ENCODE measurements at regions not wholly inside any gene's neighbourhood (a gene's known extent, or its start where the extent isn't known, plus 50 kb on each side); places are given as distances from the start of the nearest gene placed in this dataset.
"Not testable (repeated sequence)": the region's sequence is repeated elsewhere in the genome, so short reads cannot be mapped to it uniquely, and the experiment has no call there.

DNA sequence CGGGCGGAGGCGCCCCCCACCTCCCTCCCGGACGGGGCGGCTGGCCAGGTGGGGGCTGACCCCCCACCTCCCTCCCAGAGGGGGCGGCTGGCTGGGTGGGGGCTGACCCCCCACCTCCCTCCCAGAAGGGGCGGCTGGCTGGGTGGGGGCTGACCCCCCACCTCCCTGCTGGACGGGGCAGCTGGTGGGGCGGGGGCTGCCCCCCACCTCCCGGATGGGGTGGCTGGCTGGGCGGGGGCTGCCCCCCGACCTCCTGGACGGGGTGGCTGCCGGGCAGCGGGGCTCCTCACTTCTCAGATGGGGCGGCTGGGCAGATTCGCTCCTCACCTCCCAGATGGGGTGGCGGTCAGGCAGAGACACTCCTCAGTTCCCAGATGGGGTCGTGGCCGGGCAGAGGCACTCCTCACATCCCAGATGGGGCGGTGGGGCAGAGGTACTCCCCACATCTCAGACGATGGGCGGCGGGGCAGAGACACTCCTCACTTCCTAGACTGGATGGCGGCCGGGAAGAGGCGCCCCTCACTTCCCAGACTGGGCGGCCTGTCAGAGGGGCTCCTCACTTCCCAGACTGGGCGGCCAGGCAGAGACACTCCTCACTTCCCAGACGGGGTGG, 178.1 kb upstream of the CLINT1 start:
- not testable (repeated sequence) for H3K36me3 Mint-ChIP-seq

DNA sequence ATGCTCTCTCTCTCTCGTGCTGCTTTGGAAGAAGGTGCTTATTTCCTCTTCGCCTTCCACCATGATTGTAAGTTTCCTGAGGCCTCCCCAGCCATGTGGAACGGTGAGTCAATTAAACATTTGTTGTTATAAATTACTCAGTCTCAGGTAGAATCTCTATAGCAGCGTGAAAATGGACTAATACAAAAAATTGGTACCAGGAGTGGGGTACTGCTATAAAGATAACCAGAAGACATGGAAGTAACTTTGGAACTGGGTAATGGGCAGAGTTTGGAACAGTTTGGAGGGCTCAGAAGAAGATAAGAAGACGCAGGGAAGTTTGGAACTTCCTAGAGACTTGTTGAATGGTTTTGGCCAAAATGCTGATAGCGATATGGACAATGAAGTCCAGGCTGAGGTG, 175.6 kb upstream of the CLINT1 start:
- not testable (repeated sequence) for H3K36me3 Mint-ChIP-seq; H3K4me3 Mint-ChIP-seq; H3K9me3 ChIP-seq (ENCODE audit: control insufficient read depth in 2 of 2, low read length in 2 of 2); H3K36me3 ChIP-seq (ENCODE audit: control insufficient read depth, insufficient read depth, low read length); DNase-seq; ATAC-seq (ENCODE audit: low read depth in 2 of 2); H3K27ac ChIP-seq (ENCODE audit: insufficient read depth, low read length, poor library complexity, severe bottlenecking); H3K4me3 ChIP-seq (ENCODE audit: low read depth, low read length); H3K4me1 ChIP-seq (ENCODE audit: control insufficient read depth, insufficient read depth, low read length, poor library complexity, severe bottlenecking); H3K4me1 Mint-ChIP-seq; H3K27ac Mint-ChIP-seq; H3K27me3 ChIP-seq (ENCODE audit: control insufficient read depth, insufficient read depth, low read length)
- H3K27me3 Mint-ChIP-seq = peaks cover 18% of the 10 kb centered on the region
- H3K9me3 Mint-ChIP-seq = peaks cover 0 to 18% (median 12%) of the 10 kb centered on the region in 7 donors

More for the DNA sequence above, 178.1 kb upstream of the CLINT1 start:
- H3K36me3 ChIP-seq (ENCODE audit: control insufficient read depth, insufficient read depth, low read length); H3K4me1 Mint-ChIP-seq; H3K27me3 Mint-ChIP-seq; H3K27ac ChIP-seq (ENCODE audit: insufficient read depth, low read length, poor library complexity, severe bottlenecking); DNase-seq; H3K27me3 ChIP-seq (ENCODE audit: control insufficient read depth, insufficient read depth, low read length); H3K4me3 ChIP-seq (ENCODE audit: low read depth, low read length); H3K27ac Mint-ChIP-seq; H3K9me3 ChIP-seq (ENCODE audit: control insufficient read depth in 2 of 2, low read length in 2 of 2); H3K4me1 ChIP-seq (ENCODE audit: control insufficient read depth, insufficient read depth, low read length, poor library complexity, severe bottlenecking); ATAC-seq (ENCODE audit: low read depth in 2 of 2); H3K4me3 Mint-ChIP-seq: not testable (repeated sequence)
- peaks cover 0 to 18% (median 12%) of the 10 kb centered on the region in 7 donors for H3K9me3 Mint-ChIP-seq

DNA sequence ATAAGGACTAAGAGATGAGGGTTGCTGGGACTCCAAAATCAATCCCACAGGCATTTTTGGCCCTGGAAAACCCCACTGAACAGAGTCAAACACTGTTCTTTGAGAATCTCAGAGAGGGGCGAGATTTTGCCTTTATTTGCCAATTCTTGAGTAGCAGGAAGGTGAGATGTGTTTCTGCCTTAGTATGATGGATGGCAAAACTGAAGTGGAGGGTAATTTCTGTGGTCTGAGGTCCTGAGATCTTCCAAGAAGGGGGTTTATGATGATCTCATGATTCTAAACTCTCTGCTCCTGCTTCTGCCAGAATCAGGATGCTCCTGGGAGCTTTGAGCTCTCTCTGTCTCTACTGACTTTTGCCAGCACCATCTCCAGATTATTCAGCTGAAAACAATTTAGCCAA, 174.8 kb upstream of the CLINT1 start:
- Histone ChIP-seq H3K27me3 (ENCODE audit: control insufficient read depth, insufficient read depth, low read length) (no peaks in the 10 kb centered on the region), H3K4me3 (ENCODE audit: low read depth, low read length) (no peak overlapping the region), H3K27ac (ENCODE audit: insufficient read depth, low read length, poor library complexity, severe bottlenecking) (no peak overlapping the region), H3K36me3 (ENCODE audit: control insufficient read depth, insufficient read depth, low read length) (no peaks in the 10 kb centered on the region), H3K9me3 (ENCODE audit: control insufficient read depth in 2 of 2, low read length in 2 of 2) (peaks cover 7 to 9% of the 10 kb centered on the region in 2 experiments), H3K4me1 (ENCODE audit: control insufficient read depth, insufficient read depth, low read length, poor library complexity, severe bottlenecking) (no peaks in the 10 kb centered on the region)
- ATAC-seq (ENCODE audit: low read depth in 2 of 2) = no peak
- DNase-seq = no peak
- H3K27ac Mint-ChIP-seq = no peak overlapping the region
- no peak overlapping the region for H3K4me3 Mint-ChIP-seq
- H3K27me3 Mint-ChIP-seq = peaks cover 18% of the 10 kb centered on the region
- peaks cover 0 to 18% (median 12%) of the 10 kb centered on the region in 7 donors for H3K9me3 Mint-ChIP-seq
- no peaks in the 10 kb centered on the region for H3K4me1 Mint-ChIP-seq
- H3K36me3 Mint-ChIP-seq = no peaks in the 10 kb centered on the region

- peaks cover 7 to 9% of the 10 kb centered on the region in 2 experiments for H3K9me3 ChIP-seq (ENCODE audit: control insufficient read depth in 2 of 2, low read length in 2 of 2)
- no peak overlapping the region for H3K27ac ChIP-seq (ENCODE audit: insufficient read depth, low read length, poor library complexity, severe bottlenecking)
- Mint-ChIP-seq H3K27me3 (peaks cover 18% of the 10 kb centered on the region), H3K27ac (no peak overlapping the region), H3K36me3 (no peaks in the 10 kb centered on the region), H3K4me1 (no peaks in the 10 kb centered on the region), H3K9me3 (peaks cover 0 to 18% (median 11%) of the 10 kb centered on the region in 7 donors), H3K4me3 (no peak overlapping the region)
- ATAC-seq (ENCODE audit: low read depth in 2 of 2) = no peak
- no peaks in the 10 kb centered on the region for H3K4me1 ChIP-seq (ENCODE audit: control insufficient read depth, insufficient read depth, low read length, poor library complexity, severe bottlenecking)
- no peaks in the 10 kb centered on the region for H3K36me3 ChIP-seq (ENCODE audit: control insufficient read depth, insufficient read depth, low read length)
- H3K27me3 ChIP-seq (ENCODE audit: control insufficient read depth, insufficient read depth, low read length) = no peaks in the 10 kb centered on the region
- no peak overlapping the region for H3K4me3 ChIP-seq (ENCODE audit: low read depth, low read length)
- no peak for DNase-seq
These were observed 174.1 kb upstream of the CLINT1 start for GRCh38 chr5:158033076-158033475.

DNA sequence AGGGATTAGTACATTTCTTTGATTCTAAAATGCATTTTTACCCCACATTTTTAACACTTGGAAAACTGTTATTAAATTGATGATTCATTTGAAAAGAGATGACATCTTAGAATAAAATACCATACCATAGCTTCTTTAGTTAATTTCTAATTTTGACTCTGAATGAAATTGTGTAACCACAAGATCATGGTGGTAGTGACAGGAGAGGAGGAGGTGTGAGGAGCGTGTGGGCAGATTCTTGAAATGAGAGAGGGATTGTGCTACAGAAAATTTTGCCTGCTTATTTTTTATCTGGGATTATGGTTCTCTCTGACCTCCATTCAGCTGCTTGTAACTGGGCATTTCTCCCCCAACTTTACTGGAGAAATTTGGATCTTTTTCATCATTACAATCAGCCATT, 173.3 kb upstream of the CLINT1 start:
- Histone ChIP-seq H3K27me3 (ENCODE audit: control insufficient read depth, insufficient read depth, low read length) (peaks cover 2% of the 10 kb centered on the region), H3K4me1 (ENCODE audit: control insufficient read depth, insufficient read depth, low read length, poor library complexity, severe bottlenecking) (no peaks in the 10 kb centered on the region), H3K27ac (ENCODE audit: insufficient read depth, low read length, poor library complexity, severe bottlenecking) (no peak overlapping the region), H3K9me3 (ENCODE audit: control insufficient read depth in 2 of 2, low read length in 2 of 2) (peaks cover 7 to 9% of the 10 kb centered on the region in 2 experiments), H3K4me3 (ENCODE audit: low read depth, low read length) (no peak overlapping the region), H3K36me3 (ENCODE audit: control insufficient read depth, insufficient read depth, low read length) (no peaks in the 10 kb centered on the region)
- Mint-ChIP-seq H3K27ac (no peak overlapping the region), H3K4me3 (no peak overlapping the region), H3K27me3 (peaks cover 18% of the 10 kb centered on the region), H3K9me3 (peaks cover 0 to 18% (median 9%) of the 10 kb centered on the region in 7 donors), H3K4me1 (no peaks in the 10 kb centered on the region), H3K36me3 (no peaks in the 10 kb centered on the region)
- ATAC-seq (ENCODE audit: low read depth in 2 of 2) (no peak), DNase-seq (no peak)

GRCh38 chr5:158027806-158028775, 169.1 kb upstream of the CLINT1 start:
- H3K36me3 Mint-ChIP-seq = no peaks in the 10 kb centered on the region
- no peaks in the 10 kb centered on the region for H3K9me3 ChIP-seq (ENCODE audit: control insufficient read depth in 2 of 2, low read length in 2 of 2)
- no peak overlapping the region for H3K27ac ChIP-seq (ENCODE audit: insufficient read depth, low read length, poor library complexity, severe bottlenecking)
- no peaks in the 10 kb centered on the region for H3K4me1 ChIP-seq (ENCODE audit: control insufficient read depth, insufficient read depth, low read length, poor library complexity, severe bottlenecking)
- H3K4me3 Mint-ChIP-seq = no peak overlapping the region
- no peak overlapping the region for H3K27ac Mint-ChIP-seq
- DNase-seq (no peak), ATAC-seq (ENCODE audit: low read depth in 2 of 2) (no peak)
- peaks cover 25% of the 10 kb centered on the region for H3K27me3 Mint-ChIP-seq
- H3K4me1 Mint-ChIP-seq = peaks cover 0 to 4% (median 0%) of the 10 kb centered on the region in 4 donors
- H3K36me3 ChIP-seq (ENCODE audit: control insufficient read depth, insufficient read depth, low read length) = no peaks in the 10 kb centered on the region
- H3K4me3 ChIP-seq (ENCODE audit: low read depth, low read length) = no peak overlapping the region
- peaks cover 5% of the 10 kb centered on the region for H3K27me3 ChIP-seq (ENCODE audit: control insufficient read depth, insufficient read depth, low read length)
- peaks cover 0 to 3% (median 0%) of the 10 kb centered on the region in 7 donors for H3K9me3 Mint-ChIP-seq

- Histone ChIP-seq H3K9me3 (ENCODE audit: control insufficient read depth in 2 of 2, low read length in 2 of 2) (no peaks in the 10 kb centered on the region), H3K4me3 (ENCODE audit: low read depth, low read length) (no peak overlapping the region), H3K4me1 (ENCODE audit: control insufficient read depth, insufficient read depth, low read length, poor library complexity, severe bottlenecking) (no peaks in the 10 kb centered on the region), H3K36me3 (ENCODE audit: control insufficient read depth, insufficient read depth, low read length) (no peaks in the 10 kb centered on the region), H3K27me3 (ENCODE audit: control insufficient read depth, insufficient read depth, low read length) (peaks cover 5% of the 10 kb centered on the region), H3K27ac (ENCODE audit: insufficient read depth, low read length, poor library complexity, severe bottlenecking) (no peak overlapping the region)
- no peaks in the 10 kb centered on the region for H3K36me3 Mint-ChIP-seq
- peaks cover 22% of the 10 kb centered on the region for H3K27me3 Mint-ChIP-seq
- no peak overlapping the region for H3K4me3 Mint-ChIP-seq
- ATAC-seq (ENCODE audit: low read depth in 2 of 2) = no peak
- no peak overlapping the region for H3K27ac Mint-ChIP-seq
- peaks cover 0 to 4% (median 0%) of the 10 kb centered on the region in 7 donors for H3K9me3 Mint-ChIP-seq
- H3K4me1 Mint-ChIP-seq = peaks cover 0 to 4% (median 0%) of the 10 kb centered on the region in 4 donors
- DNase-seq = no peak
These were observed 167.5 kb upstream of the CLINT1 start for GRCh38 chr5:158026304-158027031.

All from CD4-positive, CD25-positive, alpha-beta regulatory T cell (primary cell).